Activated gamma-delta T cell treated with Interleukin-2 at 50 U/mL for 16 hours (primary cell): ENCODE measurements at regions not wholly inside any gene's neighbourhood (a gene's known extent, or its start where the extent isn't known, plus 50 kb on each side); places are given as distances from the start of the nearest gene placed in this dataset.
"Not testable (repeated sequence)": the region's sequence is repeated elsewhere in the genome, so short reads cannot be mapped to it uniquely, and the experiment has no call there.

Source experiments
- DNase-seq: peaks from one replicate; pipeline ENCODE4 v3.0.0-alpha.2; 2020

DNA sequence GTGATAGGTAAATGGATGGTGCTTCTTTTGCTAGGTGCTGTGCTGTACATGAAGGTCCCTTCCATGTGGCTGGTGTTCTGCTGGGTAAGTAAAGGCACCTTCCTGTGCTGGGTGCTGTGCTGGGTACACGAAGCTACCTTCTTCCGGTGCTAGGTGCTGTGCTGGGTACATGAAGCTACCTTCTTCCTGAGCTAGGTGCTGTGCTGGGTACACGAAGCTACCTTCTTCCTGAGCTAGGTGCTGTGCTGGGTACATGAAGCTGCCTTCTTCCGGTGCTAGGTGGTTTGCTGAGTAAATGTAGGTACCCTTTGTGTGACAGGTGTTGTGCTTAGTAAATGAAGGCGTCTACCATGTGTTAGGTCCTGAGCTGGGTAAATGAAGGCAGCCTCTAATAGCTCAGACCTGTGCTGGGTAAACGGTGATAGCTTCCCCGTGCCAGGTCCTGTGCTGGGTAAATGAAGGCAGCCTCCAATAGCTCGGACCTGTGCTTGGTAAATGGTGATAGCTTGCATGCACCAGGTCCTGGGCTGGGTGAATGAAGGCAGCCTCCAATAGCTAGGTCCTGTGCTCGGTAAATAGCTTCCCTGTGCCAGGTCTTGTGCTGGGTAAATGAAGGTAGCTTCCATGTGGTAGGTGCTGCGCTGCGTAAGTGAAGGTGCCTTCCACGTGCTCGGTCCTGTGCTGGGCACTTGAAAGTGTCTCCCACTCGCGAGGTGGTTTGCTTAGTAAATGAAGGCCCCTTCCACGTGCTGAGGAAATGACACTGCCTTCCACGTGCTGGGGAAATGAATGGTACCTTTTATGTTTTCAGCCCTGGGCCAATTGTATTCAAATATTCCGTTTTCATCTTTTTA is 115.5 kb downstream of the ERMARD start:
- DNase-seq = no peak

DNA sequence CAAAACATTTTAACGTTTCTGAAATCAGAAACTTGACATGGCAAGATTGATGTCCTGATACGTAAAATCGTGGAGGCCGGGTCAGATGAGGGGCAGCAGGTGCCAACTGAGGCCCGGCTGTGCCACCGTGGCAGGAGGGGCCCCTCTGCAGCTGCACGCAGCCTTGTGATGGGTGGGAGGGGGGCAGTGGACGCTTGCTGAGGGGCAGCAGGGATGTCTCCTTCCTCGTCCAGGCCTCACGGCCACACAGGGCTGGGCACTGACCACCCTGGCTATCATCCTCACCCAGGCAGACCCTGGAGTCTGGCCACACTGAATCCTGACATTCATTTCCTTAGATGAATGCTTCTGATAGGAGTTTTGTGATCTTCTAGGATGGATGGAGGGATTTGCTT is 114.7 kb downstream of the ERMARD start:
- no peak for DNase-seq

DNA sequence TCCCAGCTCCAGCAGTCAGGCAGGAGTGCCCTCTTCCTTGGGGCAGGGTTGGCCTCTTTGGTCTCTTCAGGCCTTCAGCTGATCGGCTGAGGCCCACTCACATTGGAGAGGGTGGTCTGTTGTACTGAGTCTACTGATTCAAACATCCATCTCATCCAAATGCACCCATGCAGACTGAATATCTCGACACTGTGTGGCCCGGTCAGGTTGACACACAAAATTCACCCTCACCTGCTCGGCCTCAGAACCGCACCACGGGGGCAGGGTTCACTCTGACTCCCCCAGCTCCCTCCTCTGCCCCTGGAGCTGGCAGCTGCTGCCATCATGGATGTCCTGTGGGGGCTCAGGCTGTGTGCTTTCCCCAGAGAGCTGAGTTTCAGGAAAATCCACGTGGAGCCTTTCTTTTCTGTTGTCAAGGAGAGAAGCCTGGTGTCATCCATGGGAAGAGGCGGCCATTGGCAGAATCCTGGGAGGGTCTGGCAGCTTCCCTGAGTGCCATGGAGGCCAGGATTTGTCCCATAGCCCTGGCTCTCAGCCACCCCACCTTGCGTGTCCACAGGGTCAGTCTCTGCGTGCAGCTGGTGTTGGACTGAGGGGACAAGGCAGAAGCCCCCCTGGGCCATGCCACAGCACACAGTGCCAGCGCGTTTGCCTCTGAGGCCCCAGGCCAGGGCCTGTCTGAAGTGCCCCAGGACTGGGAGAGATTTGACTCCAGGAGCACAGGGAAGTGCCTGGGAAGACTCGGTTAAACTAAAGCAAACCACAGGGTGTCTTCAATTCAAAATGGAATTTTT is 114.1 kb downstream of the ERMARD start:
- no peak for DNase-seq

DNA sequence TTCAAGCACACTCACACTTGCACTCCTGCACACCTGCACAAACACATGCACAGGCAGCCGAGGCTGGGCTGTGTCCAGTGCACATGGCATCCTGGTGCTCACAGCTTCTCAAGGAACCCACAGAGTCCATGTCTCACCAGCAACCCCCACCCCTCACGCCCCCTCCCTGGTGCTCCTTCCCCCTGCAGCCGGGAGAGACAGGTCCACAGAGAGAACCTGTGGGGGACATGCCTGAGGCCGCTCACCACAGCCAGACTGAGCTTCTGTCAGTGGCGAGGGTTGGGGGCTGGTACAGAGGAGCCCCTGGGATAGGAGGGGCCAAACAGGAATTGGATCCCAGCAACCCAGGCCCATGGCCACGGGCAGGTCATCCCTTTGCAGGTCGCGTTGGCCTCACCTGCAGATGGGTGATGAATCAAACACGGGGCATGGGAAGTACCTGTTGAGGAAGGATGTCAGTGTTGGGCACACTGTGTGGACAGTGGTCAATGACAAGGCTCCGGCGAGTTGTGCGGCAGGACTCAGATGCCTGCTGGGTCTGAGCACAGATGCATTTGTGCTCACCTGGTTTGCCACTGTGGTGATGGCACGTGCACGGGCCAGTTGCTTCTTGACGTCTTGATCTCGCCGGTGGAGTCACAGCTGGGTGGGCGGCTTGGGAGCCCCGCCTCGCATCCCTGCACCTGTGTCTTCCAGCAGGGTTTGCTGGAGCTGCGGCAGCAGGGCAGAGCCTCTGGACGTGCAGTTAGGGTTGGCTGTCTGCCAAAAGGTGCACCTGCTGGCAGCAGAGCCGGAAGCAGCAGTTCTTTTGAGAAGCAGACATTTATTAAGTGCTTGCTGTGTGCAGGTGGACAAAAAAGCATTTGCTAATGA is 113.0 kb downstream of the ERMARD start:
- DNase-seq = no peak

DNA sequence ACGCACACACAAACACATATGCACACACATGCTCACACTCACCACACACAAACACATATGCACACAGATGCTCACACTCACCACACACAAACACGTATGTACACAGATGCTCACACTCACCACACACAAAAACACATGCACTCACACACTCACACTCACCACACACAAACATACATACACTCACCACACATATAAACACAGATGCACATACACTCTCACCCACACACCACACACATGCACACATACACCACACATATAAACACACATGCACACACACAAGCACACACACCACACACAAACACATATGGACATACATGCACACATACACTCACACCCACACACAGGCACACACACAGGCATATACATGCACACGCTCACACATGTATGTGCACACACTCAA is 112.3 kb downstream of the ERMARD start:
- DNase-seq = no peak

DNA sequence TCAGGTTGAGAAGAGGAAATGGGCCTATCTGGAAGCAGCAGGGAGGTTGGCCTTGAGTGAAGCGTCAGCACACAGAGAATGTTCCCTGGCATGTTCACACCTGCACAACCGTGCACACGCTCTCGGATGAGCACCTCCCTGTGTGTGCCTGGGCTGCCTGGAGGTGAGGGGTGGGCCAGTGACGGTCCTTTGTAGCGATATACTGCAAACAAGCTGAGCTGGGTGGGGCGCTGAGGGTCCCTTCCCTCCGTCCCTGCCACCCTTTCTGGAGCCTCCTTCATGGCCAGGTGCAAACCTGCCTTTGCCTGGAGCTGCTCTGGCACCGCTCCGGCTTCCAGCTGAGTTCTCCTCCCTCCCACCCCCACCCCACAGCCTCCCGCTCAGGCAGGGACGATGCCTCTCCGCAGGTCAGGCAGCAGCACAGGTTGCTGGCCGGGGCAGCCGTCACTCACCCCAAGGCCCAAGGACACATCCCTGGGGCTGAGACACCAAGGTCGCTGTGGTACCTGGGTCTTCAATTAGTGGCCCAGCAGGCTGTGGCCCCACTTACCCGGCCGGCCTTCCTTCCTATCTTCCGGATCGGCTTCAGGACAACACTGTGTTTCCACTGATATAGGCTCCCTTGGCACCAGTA is 111.6 kb downstream of the ERMARD start:
- DNase-seq = no peak

DNA sequence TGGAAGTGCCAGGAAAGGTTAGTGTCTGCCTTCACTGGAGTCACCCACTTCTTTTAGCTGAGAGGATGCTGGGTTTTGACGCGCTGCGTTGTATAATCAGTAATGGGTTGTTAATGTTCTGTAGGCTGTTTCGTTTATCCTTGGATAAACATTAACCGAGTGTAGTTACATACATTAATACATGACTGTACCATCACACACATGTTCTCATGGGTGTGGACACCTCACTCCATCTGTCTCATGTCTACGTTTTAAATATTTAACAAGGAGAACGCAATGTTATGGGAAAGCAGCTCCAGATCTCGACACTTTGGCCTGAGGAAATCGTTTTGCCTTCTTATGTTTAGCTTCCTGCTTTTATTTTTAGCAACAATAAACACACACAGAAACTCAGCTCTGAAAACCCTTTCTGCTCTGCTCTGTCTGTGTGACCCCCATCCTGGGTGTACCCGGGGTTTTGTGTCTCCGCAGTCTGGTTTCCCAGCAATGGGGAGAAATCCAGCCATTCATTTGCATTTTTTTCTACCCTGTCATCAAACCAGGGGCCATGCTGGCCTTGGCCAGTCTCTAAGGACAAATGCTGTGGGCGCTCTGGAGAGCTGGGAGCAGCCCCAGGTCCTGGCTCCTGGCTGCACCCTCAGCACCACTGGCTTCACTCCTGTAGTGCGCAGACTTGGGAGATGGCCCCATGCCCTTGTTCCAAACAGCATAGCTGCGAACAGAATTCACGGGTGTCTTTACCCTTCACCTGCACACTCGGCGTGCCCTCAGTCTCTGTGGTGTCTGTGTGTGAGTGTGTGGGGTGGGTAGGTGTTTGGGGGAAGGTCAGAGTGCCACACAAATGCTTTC is 110.8 kb downstream of the ERMARD start:
- no peak for DNase-seq

DNA sequence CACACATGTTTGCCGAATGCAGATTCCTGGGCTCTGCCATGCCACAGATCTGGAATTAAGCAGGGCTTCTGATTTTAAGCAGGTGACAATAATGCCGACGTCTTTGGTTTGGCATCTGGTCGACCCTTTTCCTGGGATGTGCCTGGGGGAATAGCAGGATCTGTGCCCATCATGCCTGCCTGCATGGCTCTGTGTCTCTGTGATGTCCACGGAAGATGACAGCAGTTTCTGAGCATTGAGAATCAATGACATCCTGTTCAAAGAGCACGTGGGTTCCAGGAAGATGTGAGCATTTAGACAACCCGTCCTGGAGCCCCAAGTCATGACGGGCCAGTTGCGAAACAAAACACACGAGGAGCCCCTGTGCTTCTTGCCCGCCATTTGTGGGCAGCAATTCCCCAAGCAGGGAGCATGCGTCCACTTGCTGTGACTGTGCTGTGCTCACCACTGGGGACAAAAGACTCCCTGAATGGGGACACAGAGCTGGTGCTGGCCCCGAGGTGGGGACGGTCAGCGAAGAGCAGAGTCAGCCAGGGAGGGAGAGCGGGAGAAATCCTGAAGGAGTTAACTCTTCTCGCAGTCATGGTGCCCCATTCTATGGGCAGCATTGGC is 110.1 kb downstream of the ERMARD start:
- DNase-seq = no peak

DNA sequence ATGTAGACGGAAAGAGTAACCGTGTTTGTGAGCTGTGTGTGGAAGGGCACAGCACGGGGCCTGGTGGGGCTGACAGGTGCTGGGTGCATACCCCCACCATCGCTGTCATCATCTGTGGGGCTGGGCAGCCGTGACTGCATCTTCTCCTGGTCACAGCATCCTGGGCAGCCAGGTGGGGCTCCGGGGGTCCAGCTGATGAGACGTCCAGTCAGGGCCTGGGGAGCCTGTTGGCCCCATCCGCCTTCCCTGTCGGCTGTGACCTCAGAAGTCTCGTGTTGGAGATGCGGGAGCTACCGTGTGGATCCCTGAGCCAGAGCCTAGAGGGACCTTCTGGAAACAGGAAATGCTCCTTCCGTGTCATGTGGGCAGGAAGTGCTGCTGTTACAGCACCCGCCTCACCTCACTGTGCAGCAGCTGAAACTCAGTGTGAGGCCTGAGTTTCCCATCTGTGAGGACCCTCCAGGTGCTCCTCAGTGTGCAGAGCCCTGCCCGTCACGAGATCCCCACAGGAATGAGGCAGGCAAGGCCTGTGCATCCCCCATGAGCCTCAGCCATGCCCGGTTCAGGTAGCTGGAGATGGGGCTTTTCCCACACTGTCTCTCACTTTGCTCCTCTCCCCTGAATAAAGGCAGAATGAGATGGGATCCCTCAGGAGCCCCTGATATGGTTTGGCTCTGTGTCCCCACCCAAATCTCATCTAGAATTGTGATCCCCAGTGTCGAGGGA is 108.7 kb downstream of the ERMARD start:
- DNase-seq = no peak

DNA sequence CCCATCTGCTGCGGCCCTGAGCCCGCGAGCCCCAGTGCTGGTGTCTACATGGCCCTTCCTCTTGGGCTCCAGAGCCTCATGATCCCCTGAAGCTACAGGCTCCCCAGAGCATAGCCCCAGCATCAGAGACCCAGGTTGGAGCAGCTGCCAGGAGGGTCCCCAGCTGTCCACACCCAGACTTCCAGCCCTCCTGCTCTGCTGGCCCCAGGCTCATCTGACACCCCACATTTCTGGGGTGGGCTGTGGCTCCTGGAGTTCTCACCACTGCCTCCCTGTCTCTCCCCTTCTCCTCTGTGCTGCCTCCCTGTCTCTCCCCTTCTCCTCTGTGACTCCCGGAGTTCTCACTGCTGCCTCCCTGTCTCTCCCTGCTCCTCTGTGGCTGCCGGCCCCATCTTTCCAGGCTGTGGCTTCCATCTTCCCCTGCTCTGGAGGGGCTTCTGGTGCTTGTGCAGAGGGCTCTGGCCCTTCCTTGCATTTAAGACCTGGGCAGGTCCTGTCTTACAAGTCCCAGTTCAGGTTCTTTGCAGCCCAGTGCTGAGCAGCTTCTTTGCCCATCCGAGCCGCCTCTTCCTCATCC is 108.1 kb downstream of the ERMARD start:
- DNase-seq = no peak

DNA sequence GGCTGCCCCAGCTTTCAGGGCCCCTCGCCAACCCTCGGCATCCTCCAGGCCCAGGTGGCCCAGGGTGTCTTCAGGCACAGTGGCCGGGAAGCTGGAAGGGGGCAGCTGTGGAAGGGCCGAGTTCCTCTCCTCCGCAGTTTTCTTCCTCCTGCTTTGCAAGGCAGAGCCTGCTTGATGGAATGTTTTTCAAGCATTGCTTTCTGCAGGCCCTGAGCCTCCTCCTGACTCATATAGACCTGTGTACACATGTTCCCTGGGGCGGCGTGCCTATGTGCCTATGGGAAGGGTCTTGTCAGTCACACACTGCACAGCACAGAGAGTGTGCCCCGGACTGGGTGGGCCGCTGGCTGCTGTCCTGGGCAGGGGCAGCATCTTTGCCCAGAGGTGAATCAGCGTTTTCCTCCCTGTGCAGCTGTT is 107.5 kb downstream of the ERMARD start:
- DNase-seq = no peak

DNA sequence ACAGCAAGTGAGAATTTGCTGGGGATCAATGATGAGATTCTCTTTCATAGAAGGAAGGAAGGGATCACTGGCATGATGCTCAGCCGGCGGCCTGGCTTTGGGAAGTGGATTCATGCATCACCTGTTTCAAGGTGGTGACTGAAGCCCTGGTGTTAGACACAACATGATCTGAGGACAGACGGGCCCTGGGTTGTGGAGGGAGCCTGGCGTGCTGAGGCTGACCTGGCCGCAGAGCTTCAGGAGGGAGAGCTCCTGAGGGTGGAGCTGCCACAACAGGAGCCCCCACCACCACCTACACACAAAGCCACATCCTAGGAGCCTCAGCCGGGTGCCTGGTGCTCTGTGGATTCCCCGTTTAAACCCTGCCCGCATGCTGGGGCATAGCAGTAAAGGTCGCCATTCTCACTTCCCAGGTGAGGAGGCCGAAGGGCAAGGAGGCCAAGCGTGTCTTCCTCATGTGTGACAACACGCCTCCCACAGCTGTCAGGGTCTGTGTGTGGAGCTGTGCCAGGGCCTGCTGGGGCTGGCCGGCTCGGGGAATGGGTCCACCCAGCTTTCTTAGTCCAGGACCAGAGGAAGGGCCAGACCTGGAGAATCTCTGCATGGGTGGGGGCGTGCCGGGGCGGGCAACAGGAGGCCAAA is 107.0 kb downstream of the ERMARD start:
- DNase-seq = no peak

DNA sequence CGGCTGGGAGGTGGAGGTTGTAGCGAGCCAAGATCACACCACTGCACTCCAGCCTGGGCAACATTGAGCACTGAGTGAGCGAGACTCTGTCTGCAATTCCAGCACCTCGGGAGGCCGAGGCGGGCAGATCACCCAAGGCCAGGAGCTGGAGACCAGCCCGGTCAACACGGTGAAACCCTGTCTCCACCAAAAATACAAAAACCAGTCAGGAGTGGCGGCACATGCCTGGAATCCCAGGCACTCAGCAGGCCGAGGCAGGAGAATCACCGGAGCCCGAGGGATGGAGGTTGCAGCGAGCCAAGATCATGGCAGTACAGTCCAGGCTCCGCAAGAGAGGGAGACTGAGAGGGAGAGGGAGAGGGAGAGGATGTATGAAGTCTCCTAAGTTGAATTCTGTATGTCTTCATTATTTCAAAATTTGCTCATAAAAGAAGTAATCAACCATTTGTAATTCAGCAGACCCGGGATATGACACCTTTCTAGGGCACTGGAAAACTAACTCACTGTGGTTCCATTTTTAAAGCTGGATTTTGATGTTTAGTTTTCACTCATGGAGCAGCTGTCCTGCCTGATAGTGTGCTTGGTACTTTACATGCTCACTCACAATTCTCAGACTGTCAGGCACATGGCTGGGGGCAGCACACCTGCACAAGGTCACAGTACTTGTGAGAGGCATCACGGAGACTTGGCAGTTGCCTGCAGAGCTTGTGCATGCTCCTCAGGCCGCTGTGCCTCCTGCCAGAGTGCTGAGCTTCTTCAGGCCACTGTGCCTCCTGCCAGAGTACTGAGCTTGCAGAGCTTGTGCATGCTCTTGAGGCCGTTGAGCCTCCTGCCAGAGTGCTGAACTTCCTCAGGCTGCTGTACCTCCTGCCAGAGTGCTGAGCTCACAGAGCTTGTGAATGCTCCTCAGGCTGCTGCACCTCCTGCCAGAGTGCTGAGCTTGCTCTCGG is 106.2 kb downstream of the ERMARD start:
- DNase-seq = no peak

DNA sequence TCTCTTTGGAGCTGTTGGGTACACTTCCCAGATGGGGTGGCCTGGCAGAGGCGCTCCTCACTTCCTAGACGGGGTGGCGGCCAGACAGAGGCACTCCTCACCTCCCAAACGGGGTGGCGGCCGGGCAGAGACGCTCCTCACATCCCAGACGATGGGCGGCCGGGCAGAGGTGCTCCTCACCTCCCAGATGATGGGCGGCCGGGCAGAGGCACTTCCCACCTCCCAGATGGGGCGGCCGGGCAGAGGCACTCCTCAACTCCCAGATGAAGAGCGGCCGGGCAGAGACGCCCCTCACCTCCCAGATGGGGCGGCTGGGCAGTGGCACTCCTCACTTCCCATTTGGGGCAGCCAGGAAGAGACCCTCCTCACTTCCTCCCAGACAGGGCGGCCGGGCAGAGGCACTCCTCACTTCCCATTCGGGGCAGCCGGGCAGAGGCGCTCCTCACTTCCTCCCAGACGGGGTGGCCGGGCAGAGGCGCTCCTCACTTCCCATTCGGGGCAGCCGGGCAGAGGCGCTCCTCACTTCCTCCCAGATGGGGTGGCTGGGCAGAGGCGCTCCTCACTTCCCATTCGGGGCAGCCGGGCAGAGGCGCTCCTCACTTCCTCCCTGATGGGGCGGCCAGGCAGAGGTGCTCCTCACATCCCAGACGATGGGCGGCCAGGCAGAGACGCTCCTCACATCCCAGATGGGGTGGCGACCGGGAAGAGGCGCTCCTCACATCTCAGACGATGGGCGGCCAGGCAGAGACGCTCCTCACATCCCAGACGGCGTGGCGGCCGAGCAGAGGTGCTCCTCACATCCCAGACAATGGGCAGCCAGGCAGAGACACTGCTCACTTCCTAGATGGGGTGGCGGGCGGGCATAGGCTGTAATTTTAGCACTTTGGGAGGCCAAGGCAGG is 105.3 kb downstream of the ERMARD start:
- not testable (repeated sequence) for DNase-seq

DNA sequence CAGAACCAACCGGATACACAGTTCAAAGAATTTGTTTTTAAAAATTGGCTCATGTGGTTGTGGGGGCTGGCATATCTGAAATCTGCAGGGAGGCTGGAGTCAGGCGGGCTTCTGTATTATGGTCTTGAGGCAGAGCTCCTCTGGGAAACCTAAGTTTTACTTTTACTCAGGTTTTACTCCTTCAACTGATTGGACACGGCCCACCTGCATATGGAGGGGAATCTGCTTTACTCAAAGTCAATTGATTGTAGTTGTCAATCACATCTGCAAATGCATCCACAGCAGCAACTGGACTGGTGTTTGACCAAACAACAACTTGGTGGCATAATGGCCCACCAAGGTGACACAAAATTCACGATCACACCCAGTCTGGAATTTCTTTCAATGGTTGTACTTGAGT is 103.4 kb downstream of the ERMARD start:
- no peak for DNase-seq

DNA sequence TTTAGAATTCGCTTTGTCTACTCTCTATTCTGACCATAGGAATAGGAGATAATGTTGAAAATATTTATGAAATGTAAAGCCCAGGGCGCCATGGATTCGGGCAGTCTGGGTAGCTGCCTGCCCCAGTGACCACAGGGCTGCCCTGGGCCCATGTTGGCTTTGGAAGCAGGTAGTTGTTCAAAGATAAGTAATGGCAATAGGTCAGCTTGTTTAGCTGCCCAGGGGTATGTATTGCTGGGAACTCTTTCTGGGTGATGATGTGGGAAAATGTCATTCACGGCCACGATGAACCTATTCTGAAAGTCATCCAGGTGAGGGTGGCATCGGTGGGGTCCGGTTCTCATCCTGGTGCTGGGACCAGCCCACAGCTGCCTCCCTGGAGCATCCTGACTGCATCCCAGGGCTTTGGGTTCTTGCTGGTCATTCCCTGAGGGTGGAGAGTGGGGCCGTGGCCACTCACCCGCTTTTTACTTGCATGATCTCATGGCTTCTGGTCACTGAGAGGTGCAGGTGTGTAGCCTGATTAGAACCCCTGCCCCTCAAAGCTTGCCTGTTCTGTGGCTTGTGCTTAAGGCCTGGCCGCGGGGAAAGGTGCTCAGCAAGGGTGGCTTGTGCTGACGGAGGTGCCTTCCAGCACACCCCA is 102.8 kb downstream of the ERMARD start:
- no peak for DNase-seq
